GM21423 (cell line): ENCODE measurements at regions not wholly inside any gene's neighbourhood (a gene's known extent, or its start where the extent isn't known, plus 50 kb on each side); places are given as distances from the start of the nearest gene placed in this dataset.

Experiments
- ATAC-seq: cut with Tn5 transposase; IDR thresholded peaks from one replicate; pipeline ENCODE4 v1.9.1; 2021; ENCODE audit warnings: mild to moderate bottlenecking, moderate library complexity; ENCODE audit not compliant: unreplicated experiment

GRCh38 chr15:97728791-97729190 is 231.7 kb upstream of the ARRDC4 start:
- no peak for ATAC-seq

- no peak for ATAC-seq
Observed at GRCh38 chr15:97729270-97729669, 231.2 kb upstream of the ARRDC4 start.

- ATAC-seq: no peak
Observed at GRCh38 chr15:97730315-97730714, 230.2 kb upstream of the ARRDC4 start.

DNA sequence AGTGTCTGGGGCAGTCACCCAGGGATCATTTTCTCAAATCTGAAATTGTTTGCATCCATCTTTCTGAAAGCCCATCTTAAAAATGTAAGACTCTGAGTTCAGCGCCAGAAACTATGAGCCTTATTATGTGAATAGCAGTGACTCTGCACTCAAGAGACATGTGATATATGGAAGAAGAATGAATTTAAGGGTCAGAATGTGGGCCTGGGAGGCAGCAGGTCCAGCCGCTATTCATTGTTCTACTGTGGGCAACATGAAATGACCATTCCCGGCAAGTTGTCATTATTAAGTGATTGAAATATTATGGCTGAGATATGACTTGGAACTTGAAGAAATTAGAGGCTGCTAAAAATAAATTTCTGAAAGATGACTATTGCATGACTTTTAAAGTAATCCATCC is 228.6 kb upstream of the ARRDC4 start:
- no peak for ATAC-seq

- ATAC-seq: no peak
Observed at GRCh38 chr15:97733373-97733772, 227.1 kb upstream of the ARRDC4 start.

DNA sequence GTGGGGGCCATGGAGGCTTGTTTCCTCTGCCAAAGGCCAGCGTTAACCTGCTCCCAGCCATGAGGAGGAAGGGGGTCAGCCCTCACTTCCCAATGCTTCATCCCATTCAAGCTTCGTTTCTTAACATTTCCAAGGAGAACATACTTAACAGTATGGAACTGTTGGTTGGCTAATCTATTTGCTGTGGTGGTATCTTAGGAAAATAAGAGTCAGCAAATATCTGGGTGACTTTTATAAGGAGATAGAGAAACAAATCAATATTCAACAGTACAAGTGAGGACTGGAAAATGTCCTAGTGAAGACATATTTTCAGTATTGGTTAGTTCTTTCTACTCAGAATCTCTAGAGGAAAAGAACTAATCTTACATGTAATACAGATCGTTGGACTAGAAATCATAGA is 223.8 kb upstream of the ARRDC4 start:
- ATAC-seq: no peak

GRCh38 chr15:97745481-97746071 is 214.9 kb upstream of the ARRDC4 start:
- peak; percentile 93 for ATAC-seq

- ATAC-seq: no peak
Observed at GRCh38 chr15:97747342-97747741, 213.2 kb upstream of the ARRDC4 start.

- no peak for ATAC-seq
Observed at GRCh38 chr15:97748576-97748975, 211.9 kb upstream of the ARRDC4 start.

DNA sequence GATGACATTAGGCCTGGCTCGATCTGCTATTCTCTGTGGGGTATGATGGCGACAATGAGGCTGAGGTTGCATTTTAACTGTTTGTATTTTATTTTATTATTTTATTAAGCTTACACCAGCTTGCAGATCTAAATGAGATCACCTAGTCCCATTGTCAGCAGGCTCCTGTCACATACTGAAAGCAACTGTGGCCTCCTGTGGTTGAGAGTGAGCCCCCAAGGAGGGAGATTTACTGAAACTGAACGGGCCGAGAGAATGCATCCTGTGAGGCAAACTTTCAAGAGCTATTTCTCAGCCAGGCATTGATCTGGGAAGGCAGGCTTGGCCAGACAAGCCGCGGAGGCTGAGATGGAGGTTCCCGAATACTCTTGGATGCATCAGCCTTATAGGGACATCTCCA is 210.4 kb upstream of the ARRDC4 start:
- ATAC-seq: no peak

DNA sequence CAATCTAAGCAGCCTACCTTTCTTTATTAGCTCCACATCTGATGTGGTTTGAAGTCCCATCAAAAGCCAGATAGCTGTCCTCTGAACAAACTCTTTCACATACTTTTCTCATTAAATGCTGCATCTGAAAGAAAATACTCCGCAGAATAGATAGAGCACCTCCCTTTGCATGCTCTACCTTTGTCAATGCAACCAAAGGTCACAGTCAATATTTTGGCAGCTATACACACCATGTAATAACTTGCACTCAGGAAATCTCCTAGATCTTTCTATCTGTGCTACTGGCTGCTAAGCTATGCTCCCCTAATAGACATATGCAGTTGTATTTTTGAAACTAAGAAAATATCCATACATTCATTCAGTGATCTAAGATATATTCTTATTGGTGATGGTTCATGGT is 204.8 kb upstream of the ARRDC4 start:
- no peak for ATAC-seq

- no peak for ATAC-seq
Observed at GRCh38 chr15:97759363-97759762, 201.1 kb upstream of the ARRDC4 start.

DNA sequence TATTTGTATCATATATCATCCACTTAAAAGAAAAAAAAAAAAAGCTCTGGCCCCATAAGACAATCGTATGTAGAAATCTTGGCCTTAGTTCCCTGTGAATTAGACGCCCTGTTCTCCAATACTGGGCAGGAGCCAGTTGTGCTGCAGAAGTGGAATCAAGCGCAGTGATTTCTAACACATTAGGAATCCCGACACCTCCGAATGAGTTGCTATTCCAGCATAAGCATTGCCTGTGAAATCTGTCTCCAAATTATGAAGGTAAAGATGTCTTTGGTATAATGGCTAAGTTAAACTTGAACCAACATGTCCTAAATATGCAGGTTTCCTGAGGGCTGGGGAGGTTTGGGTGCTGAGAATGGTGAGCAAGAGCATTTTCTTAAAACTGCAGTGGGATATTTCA is 199.4 kb upstream of the ARRDC4 start:
- ATAC-seq: no peak

DNA sequence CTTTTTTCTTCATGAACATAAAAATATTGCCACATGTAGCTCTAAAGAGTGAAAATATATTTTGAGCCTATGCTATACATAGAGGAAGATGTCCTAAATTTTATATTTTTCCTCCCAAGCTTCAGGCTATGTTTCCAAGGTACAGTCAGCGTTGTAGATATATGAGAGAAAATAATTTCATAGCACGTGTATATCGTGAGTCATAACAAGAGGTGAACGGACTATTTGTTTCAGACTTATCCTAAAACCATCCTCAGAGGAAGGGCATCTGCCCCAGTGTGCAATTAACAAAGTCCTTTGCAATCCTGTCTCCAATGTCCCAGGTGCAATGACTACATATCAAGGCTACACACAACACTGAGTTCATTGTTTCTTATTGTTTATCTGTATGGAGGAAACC is 177.3 kb upstream of the ARRDC4 start:
- ATAC-seq: no peak

DNA sequence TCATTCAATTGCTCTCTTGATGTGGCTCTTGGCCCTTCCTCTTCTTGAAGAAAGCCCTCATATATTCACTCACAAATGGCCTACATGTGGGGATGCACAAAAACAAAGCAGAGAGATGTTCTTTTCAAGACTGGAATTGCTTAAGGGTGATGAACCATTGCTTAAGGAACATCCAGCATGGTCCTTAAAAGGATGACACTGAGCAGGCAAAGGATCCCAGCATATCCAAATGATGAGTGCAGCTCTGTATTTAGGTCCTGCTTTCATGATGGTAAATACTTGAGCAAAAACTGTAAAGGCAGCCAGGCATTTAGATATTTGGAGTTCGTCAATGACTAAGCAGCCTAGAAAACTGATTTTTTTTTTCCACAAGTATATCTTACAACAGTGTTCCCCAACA is 173.8 kb upstream of the ARRDC4 start:
- no peak for ATAC-seq

- ATAC-seq: no peak
Observed at GRCh38 chr15:97790180-97790579, 170.3 kb upstream of the ARRDC4 start.

DNA sequence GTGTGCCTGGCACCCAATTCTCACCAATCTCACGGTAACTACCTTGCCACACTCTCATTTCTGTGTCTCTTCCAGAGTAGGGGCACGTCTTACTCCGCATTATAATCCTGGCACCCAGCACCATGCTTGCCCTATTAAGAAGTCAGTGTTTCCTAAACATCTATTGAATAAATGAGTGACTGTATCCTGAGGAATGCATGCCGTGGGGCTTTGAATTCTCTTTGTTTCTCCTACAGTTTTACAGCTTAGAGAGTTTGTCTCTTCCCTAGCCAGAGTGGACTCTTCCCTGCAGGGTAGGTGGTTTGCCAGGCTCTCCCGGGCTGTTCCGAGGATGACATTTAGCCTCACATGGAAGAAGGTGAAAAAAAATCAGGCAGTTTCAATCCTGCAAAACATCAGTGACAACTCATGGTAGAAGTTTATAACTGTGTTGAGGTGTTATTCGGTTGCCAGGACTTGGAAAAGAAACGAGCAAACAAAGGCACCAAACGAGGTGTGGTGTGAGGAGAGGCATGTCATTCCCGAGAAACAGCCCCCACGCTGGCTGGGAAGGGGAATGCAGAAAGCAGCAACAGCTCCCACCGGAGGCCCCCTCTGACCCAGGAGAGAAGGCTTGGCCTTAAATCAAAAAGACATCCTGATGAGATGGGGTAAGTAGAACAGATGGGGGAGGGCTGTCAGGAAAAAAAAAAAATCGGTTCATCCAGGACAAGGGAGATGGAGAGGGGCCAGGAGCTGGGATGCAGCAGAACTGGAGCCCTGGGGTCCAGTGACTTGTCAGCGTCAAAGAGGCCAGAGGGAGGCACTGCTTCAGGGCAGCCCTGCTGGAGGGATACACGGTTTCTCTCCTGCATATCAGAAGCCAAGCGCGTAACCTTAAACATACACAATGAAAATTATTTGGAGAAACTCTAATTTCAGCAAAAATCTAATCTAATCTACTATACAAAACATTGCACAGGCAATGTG is 168.4 kb upstream of the ARRDC4 start:
- ATAC-seq: no peak

- ATAC-seq: no peak
Observed at GRCh38 chr15:97804950-97805349, 155.6 kb upstream of the ARRDC4 start.

DNA sequence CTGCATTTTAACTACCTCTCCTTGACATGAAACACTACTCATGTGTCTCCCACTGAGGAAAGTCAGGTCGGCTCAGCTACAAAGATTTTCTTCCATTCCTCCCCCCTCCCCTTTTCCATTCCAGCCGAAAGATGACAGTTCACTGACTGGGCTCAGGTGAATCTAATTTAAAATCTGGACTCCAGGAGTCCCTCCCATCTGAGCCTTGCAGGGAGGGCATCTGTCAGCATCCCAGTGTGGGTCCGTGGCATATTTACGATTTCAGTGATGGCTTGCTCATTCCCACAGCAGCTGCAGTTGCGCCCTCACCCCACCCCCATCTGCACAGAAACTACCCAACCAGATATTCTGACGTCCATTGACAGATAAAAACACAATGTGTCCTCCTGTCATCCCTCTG is 153.7 kb upstream of the ARRDC4 start:
- ATAC-seq: no peak

DNA sequence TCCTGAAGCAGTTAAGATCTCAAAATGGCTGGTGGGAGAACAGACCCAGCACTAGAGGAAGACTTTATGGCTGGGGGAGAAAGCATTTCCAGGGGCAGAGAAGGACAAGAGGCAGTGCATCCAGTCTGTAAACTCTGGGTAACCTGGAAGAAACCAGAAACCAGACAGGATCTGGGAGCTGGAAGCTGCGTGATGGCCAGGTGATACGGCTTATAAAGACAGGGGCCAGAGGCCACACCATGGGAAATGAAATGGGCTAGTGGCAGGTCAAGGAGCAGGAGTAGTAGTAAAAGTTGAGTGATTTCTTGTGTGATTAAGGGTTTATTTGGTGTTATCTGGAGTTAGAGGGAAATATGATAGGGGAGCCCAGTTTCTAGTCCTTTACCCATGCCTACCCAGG is 144.7 kb upstream of the ARRDC4 start:
- ATAC-seq: no peak

DNA sequence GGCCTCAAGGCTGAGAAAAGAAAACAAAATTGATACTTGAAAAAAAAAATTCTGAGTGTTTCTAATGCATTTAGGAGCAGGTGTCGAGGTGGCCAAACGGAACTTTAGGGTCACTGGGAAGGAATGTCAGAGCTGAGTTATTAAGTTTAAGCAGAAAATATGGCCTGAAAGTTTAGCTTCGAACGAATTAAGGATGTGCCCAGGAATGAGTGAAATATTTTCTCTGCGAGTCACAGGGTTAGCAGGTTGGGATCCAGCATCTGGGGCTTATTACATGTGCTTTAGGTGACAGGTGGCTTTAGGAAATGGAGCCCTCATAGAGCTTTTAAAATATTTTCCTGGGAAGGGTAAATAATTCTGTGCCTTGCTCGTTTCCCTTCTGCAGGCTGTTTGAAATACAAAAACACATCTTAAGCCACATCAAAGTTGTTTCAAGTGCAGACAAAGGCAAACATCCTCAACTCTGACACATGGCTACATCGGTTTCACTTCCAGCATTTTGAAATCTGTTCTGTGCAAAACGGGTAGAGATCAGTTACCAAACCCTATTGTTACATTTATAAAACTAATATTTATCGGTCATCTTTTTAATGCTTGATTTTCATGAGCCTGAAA is 143.1 kb upstream of the ARRDC4 start:
- no peak for ATAC-seq

GRCh38 chr15:97836003-97836402 is 124.5 kb upstream of the ARRDC4 start:
- ATAC-seq: no peak
